Keratinocyte (primary cell): ENCODE measurements at regions not wholly inside any gene's neighbourhood (a gene's known extent, or its start where the extent isn't known, plus 50 kb on each side); places are given as distances from the start of the nearest gene placed in this dataset.
"Not testable (repeated sequence)": the region's sequence is repeated elsewhere in the genome, so short reads cannot be mapped to it uniquely, and the experiment has no call there.

Experiments
- DNase-seq: peaks from one replicate; pipeline ENCODE4 v3.0.0-alpha.2; 2011; ENCODE audit warnings: low read depth, missing footprints, low spot score
- FAIRE-seq: peaks from 2 replicates; lab custom pipeline; 2011; peaks lifted over from hg19 to GRCh38; lab: Jason Lieb, UNC
- H2AFZ ChIP-seq: 2 replicates; pipeline ENCODE4 v1.6.0; 2012; ENCODE audit warnings: low read length, control low read depth, inconsistent platforms; ENCODE audit not compliant: control insufficient read depth
- H3K27ac ChIP-seq: 2 replicates; pipeline ENCODE4 v1.5.1; 2011; ENCODE audit warnings: low read length; ENCODE audit not compliant: control insufficient read depth, insufficient read depth
- H3K27me3 ChIP-seq: 3 replicates; pipeline ENCODE4 v1.6.0; 2011; ENCODE audit warnings: low read length; ENCODE audit not compliant: control insufficient read depth, insufficient read depth; ENCODE audit errors: extremely low read depth
- H3K36me3 ChIP-seq, 2 experiments: 2 replicates in 1 of 2; 3 replicates in 1 of 2; pipeline ENCODE4 v1.5.1; 2011; ENCODE audit warnings: low read length in 2 of 2, mild to moderate bottlenecking in 1 of 2; ENCODE audit not compliant: control insufficient read depth in 2 of 2, insufficient read depth in 2 of 2; ENCODE audit errors: extremely low read depth in 1 of 2
- H3K4me1 ChIP-seq: 3 replicates; pipeline ENCODE4 v1.5.1; 2011; ENCODE audit warnings: low read length; ENCODE audit not compliant: control insufficient read depth, insufficient read depth; ENCODE audit errors: extremely low read depth
- H3K4me2 ChIP-seq: 3 replicates; pipeline ENCODE4 v1.6.0; 2011; ENCODE audit warnings: low read depth, low read length; ENCODE audit not compliant: control insufficient read depth, insufficient read depth; ENCODE audit errors: extremely low read depth
- H3K4me3 ChIP-seq, 3 experiments: fragments of 200-600 bp in 1 of 3; sonication (generic) in 1 of 3; 2 replicates in 2 of 3; 3 replicates in 1 of 3; pipeline ENCODE4 v1.5.1; 2011 to 2016; ENCODE audit warnings: low read length in 3 of 3, mild to moderate bottlenecking in 3 of 3, control low read depth in 2 of 3, inconsistent platforms in 1 of 3, low read depth in 1 of 3, mixed read lengths in 1 of 3, mixed run types in 1 of 3, moderate library complexity in 1 of 3; ENCODE audit not compliant: control insufficient read depth in 2 of 3, insufficient read depth in 2 of 3; ENCODE audit errors: extremely low read depth in 1 of 3
- H3K79me2 ChIP-seq: 2 replicates; pipeline ENCODE4 v1.6.0; 2012; ENCODE audit warnings: low read length; ENCODE audit not compliant: control insufficient read depth, insufficient read depth
- H3K9ac ChIP-seq: 3 replicates; pipeline ENCODE4 v1.6.0; 2011; ENCODE audit warnings: low read length; ENCODE audit not compliant: control insufficient read depth, insufficient read depth; ENCODE audit errors: extremely low read depth
- H3K9me1 ChIP-seq: 3 replicates; pipeline ENCODE4 v1.6.0; 2011; ENCODE audit warnings: low read length; ENCODE audit not compliant: control insufficient read depth, insufficient read depth; ENCODE audit errors: extremely low read depth
- H3K9me3 ChIP-seq: 2 replicates; pipeline ENCODE4 v1.5.1; 2012; ENCODE audit warnings: low read depth, low read length; ENCODE audit not compliant: control insufficient read depth
- H4K20me1 ChIP-seq: 3 replicates; pipeline ENCODE4 v1.6.0; 2011; ENCODE audit warnings: low read length; ENCODE audit not compliant: control insufficient read depth, insufficient read depth; ENCODE audit errors: extremely low read depth
- CTCF ChIP-seq, 3 experiments: IDR thresholded peaks in 1 of 3; conservative IDR thresholded peaks in 1 of 3; optimal IDR thresholded peaks in 1 of 3; 2 replicates in 2 of 3; 3 replicates in 1 of 3; pipeline versions ENCODE3 to v1.5.1; 2011; ENCODE audit warnings: low read length in 3 of 3, mild to moderate bottlenecking in 3 of 3, moderate library complexity in 2 of 3, control low read depth in 1 of 3, inconsistent platforms in 1 of 3; ENCODE audit not compliant: insufficient read depth in 2 of 3; ENCODE audit errors: extremely low read depth in 1 of 3
- EZH2 ChIP-seq: IDR thresholded peaks from one replicate; pipeline ENCODE4 v1.6.1; 2012; ENCODE audit warnings: inconsistent platforms, mild to moderate bottlenecking, low read length, moderate library complexity
- dilution Hi-C: fragments of 300-500 bp; cut with MboI; formaldehyde crosslinking; loops from one replicate; pipeline ENCODE4 v1.7.0; 2020; ENCODE audit warnings: low sequenced_read_pairs; ENCODE audit not compliant: extremely low pct_ligation_motif_present

- H2AFZ ChIP-seq = no peak overlapping the region
- H3K36me3 ChIP-seq = no peaks in the 10 kb centered on the region
- TF ChIP-seq EZH2 = no peak
- no peak for TF ChIP-seq CTCF (optimal IDR thresholded peaks at IDR 0.05 in 1 of 3, IDR thresholded peaks at IDR 0.05 in 1 of 3, conservative IDR thresholded peaks at IDR 0.05 in 1 of 3; ENCODE audit: extremely low read depth in 1 of 3, insufficient read depth in 2 of 3, low read length in 3 of 3)
- H3K4me3 ChIP-seq = no peak overlapping the region
- peaks cover 4% of the 10 kb centered on the region for H3K27me3 ChIP-seq
- H3K9me3 ChIP-seq = no peaks in the 10 kb centered on the region
- dilution Hi-C loops = no loop called here
- no peak overlapping the region for H3K4me2 ChIP-seq
- H4K20me1 ChIP-seq = no peaks in the 10 kb centered on the region
- no peak for FAIRE-seq
- H3K79me2 ChIP-seq = no peaks in the 10 kb centered on the region
- no peaks in the 10 kb centered on the region for H3K9me1 ChIP-seq
- peaks cover 10% of the 10 kb centered on the region for H3K4me1 ChIP-seq
- no peak overlapping the region for H3K9ac ChIP-seq
- DNase-seq = no peak
- H3K27ac ChIP-seq = no peak overlapping the region
Observed at GRCh38 chr2:95674186-95674585, 82.4 kb downstream of the TRIM43 start.

GRCh38 chr2:95676573-95676972 is 84.8 kb downstream of the TRIM43 start:
- dilution Hi-C loops, FAIRE-seq: not testable (repeated sequence)

GRCh38 chr2:95677346-95677745 is 85.5 kb downstream of the TRIM43 start:
- peaks cover 9% of the 10 kb centered on the region for H3K4me1 ChIP-seq
- H3K79me2 ChIP-seq = no peaks in the 10 kb centered on the region
- no peaks in the 10 kb centered on the region for H3K9me1 ChIP-seq
- H3K9me3 ChIP-seq = no peaks in the 10 kb centered on the region
- DNase-seq (no peak), FAIRE-seq (no peak)
- H3K4me2 ChIP-seq = no peak overlapping the region
- no peak overlapping the region for H2AFZ ChIP-seq
- H3K4me3 ChIP-seq = no peak overlapping the region
- H3K9ac ChIP-seq = no peak overlapping the region
- no peaks in the 10 kb centered on the region for H4K20me1 ChIP-seq
- dilution Hi-C loops = no loop called here
- H3K27ac ChIP-seq = no peak overlapping the region
- no peaks in the 10 kb centered on the region for H3K36me3 ChIP-seq
- TF ChIP-seq EZH2 = no peak
- no peak for TF ChIP-seq CTCF (optimal IDR thresholded peaks at IDR 0.05 in 1 of 3, IDR thresholded peaks at IDR 0.05 in 1 of 3, conservative IDR thresholded peaks at IDR 0.05 in 1 of 3; ENCODE audit: extremely low read depth in 1 of 3, insufficient read depth in 2 of 3, low read length in 3 of 3)
- H3K27me3 ChIP-seq = peaks cover 4% of the 10 kb centered on the region

More at GRCh38 chr2:95676573-95676972, 84.8 kb downstream of the TRIM43 start:
- H4K20me1 ChIP-seq, H3K36me3 ChIP-seq, H3K4me1 ChIP-seq, DNase-seq, H3K9me1 ChIP-seq, H3K79me2 ChIP-seq, H3K9me3 ChIP-seq, H3K4me2 ChIP-seq, H2AFZ ChIP-seq, H3K4me3 ChIP-seq, H3K27ac ChIP-seq, H3K27me3 ChIP-seq, H3K9ac ChIP-seq: not testable (repeated sequence)

- H3K27me3 ChIP-seq, H3K9me3 ChIP-seq, DNase-seq, FAIRE-seq, H3K27ac ChIP-seq, H3K9me1 ChIP-seq, H3K79me2 ChIP-seq, H2AFZ ChIP-seq, H3K4me2 ChIP-seq, H3K4me3 ChIP-seq, H3K9ac ChIP-seq, H3K36me3 ChIP-seq, dilution Hi-C loops, H4K20me1 ChIP-seq: not testable (repeated sequence)
- H3K4me1 ChIP-seq = peaks cover 11% of the 10 kb centered on the region
Observed at GRCh38 chr2:95677833-95678232, 86.0 kb downstream of the TRIM43 start.
